RCC 7860 (cell line): ENCODE measurements at regions not wholly inside any gene's neighbourhood (a gene's known extent, or its start where the extent isn't known, plus 50 kb on each side); places are given as distances from the start of the nearest gene placed in this dataset.

Experiments
- DNase-seq: peaks from one replicate; pipeline ENCODE4 v3.0.0-alpha.2; 2015; ENCODE audit warnings: low spot score
- FAIRE-seq: peaks from 2 replicates; lab custom pipeline; 2012; peaks lifted over from hg19 to GRCh38; lab: Jason Lieb, UNC

- DNase-seq (no peak), FAIRE-seq (no peak)
Measured at GRCh38 chr2:146305164-146305563, 1539.7 kb upstream of the ACVR2A start.

GRCh38 chr2:146301287-146301686 lies 1543.5 kb upstream of the ACVR2A start:
- FAIRE-seq (no peak), DNase-seq (no peak)

GRCh38 chr2:146295080-146295670 lies 1549.7 kb upstream of the ACVR2A start:
- DNase-seq (no peak), FAIRE-seq (no peak)

- DNase-seq = no peak
- no peak for FAIRE-seq
Measured at GRCh38 chr2:146287281-146287680, 1557.5 kb upstream of the ACVR2A start.

- DNase-seq (no peak), FAIRE-seq (no peak)
Measured at GRCh38 chr2:146278881-146279280, 1565.9 kb upstream of the ACVR2A start.

- DNase-seq (no peak), FAIRE-seq (peak; percentile 44)
Measured at GRCh38 chr2:146271131-146271831, 1573.5 kb upstream of the ACVR2A start.

GRCh38 chr2:146270618-146271017 lies 1574.2 kb upstream of the ACVR2A start:
- DNase-seq = no peak
- no peak for FAIRE-seq

GRCh38 chr2:146267093-146267492 lies 1577.7 kb upstream of the ACVR2A start:
- DNase-seq (no peak), FAIRE-seq (no peak)

- no peak for FAIRE-seq
- no peak for DNase-seq
Measured at GRCh38 chr2:146265656-146266055, 1579.2 kb upstream of the ACVR2A start.

GRCh38 chr2:146262606-146263005 lies 1582.2 kb upstream of the ACVR2A start:
- DNase-seq = peak; percentile 41
- FAIRE-seq = peak; percentile 74

GRCh38 chr2:146260551-146260950 lies 1584.3 kb upstream of the ACVR2A start:
- no peak for DNase-seq
- FAIRE-seq = no peak

GRCh38 chr2:146259816-146260215 lies 1585.0 kb upstream of the ACVR2A start:
- DNase-seq (no peak), FAIRE-seq (no peak)

GRCh38 chr2:146258071-146258470 lies 1586.8 kb upstream of the ACVR2A start:
- no peak for FAIRE-seq
- DNase-seq = no peak

- no peak for DNase-seq
- no peak for FAIRE-seq
Measured at GRCh38 chr2:146252119-146252518, 1592.7 kb upstream of the ACVR2A start.

GRCh38 chr2:146251328-146251727 lies 1593.5 kb upstream of the ACVR2A start:
- DNase-seq (peak; percentile 28), FAIRE-seq (peak; percentile 82)

GRCh38 chr2:146246736-146247523 lies 1597.9 kb upstream of the ACVR2A start:
- FAIRE-seq (no peak), DNase-seq (no peak)

- FAIRE-seq (peak; percentile 76), DNase-seq (peak; percentile 62)
Measured at GRCh38 chr2:146246002-146246735, 1598.7 kb upstream of the ACVR2A start.

- FAIRE-seq (no peak), DNase-seq (no peak)
Measured at GRCh38 chr2:146244830-146245229, 1600.0 kb upstream of the ACVR2A start.

- no peak for FAIRE-seq
- DNase-seq = no peak
Measured at GRCh38 chr2:146244131-146244530, 1600.7 kb upstream of the ACVR2A start.

GRCh38 chr2:146241023-146241422 lies 1603.8 kb upstream of the ACVR2A start:
- no peak for FAIRE-seq

GRCh38 chr2:146240391-146240790 lies 1604.4 kb upstream of the ACVR2A start:
- DNase-seq = no peak
- FAIRE-seq = no peak

More at GRCh38 chr2:146241023-146241422, 1603.8 kb upstream of the ACVR2A start:
- DNase-seq = no peak
